Vagina (tissue), 2 donors: ENCODE measurements at regions not wholly inside any gene's neighbourhood (a gene's known extent, or its start where the extent isn't known, plus 50 kb on each side); places are given as distances from the start of the nearest gene placed in this dataset.

ENCODE experiments used
- POLR2A ChIP-seq, 2 donors: fragments of 450-650 bp; IDR thresholded peaks; one replicate each; pipeline ENCODE4 v1.6.1; 2017; ENCODE audit warnings: antibody characterized with exemption in 2 of 2, mild to moderate bottlenecking in 2 of 2, moderate library complexity in 2 of 2
- POLR2AphosphoS5 ChIP-seq, 2 donors: sonication (generic); formaldehyde crosslinking; IDR thresholded peaks; one replicate each; pipeline ENCODE4 v1.9.0; 2017; ENCODE audit warnings: antibody characterized with exemption in 2 of 2, mild to moderate bottlenecking in 2 of 2, low read depth in 1 of 2; ENCODE audit not compliant: insufficient read depth in 1 of 2
- TF ChIP-seq, protein P1 (sequence below), 3 experiments: fragments of 450-650 bp in 2 of 3; fragments of 200-600 bp in 1 of 3; sonication (generic) in 1 of 3; IDR thresholded peaks; one replicate each; pipeline ENCODE4 v1.5.1; 2017 to 2019; ENCODE audit warnings: antibody characterized with exemption in 3 of 3, mild to moderate bottlenecking in 2 of 3, moderate library complexity in 2 of 3

DNA sequence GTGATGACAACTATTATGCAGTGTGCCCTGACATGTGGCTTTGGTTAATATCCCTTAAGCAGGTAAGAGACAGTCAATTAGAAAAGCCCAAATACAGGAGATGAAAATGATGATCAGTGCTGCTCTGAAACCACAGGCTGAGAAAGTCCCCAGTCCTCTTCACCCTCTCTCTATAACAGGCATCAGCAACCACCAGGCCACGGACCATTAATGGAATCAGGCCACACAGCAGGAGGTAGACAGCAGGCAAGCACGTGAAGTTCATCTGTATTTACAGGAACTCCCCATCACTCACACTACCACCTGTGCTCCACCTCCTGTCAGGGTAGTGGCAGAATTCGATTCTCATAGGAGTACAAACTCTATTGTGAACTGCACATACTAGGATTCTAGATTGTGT lies 591.6 kb upstream of the CYLC2 start:
- TF ChIP-seq, protein P1, sequence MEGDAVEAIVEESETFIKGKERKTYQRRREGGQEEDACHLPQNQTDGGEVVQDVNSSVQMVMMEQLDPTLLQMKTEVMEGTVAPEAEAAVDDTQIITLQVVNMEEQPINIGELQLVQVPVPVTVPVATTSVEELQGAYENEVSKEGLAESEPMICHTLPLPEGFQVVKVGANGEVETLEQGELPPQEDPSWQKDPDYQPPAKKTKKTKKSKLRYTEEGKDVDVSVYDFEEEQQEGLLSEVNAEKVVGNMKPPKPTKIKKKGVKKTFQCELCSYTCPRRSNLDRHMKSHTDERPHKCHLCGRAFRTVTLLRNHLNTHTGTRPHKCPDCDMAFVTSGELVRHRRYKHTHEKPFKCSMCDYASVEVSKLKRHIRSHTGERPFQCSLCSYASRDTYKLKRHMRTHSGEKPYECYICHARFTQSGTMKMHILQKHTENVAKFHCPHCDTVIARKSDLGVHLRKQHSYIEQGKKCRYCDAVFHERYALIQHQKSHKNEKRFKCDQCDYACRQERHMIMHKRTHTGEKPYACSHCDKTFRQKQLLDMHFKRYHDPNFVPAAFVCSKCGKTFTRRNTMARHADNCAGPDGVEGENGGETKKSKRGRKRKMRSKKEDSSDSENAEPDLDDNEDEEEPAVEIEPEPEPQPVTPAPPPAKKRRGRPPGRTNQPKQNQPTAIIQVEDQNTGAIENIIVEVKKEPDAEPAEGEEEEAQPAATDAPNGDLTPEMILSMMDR (IDR thresholded peaks at IDR 0.05), result no peak
- TF ChIP-seq POLR2A (IDR thresholded peaks at IDR 0.05), result no peak
- no peak for TF ChIP-seq POLR2AphosphoS5 (IDR thresholded peaks at IDR 0.05; ENCODE audit: insufficient read depth in 1 of 2, low read depth in 1 of 2)
